GM23248 (cell line): ENCODE measurements at regions not wholly inside any gene's neighbourhood (a gene's known extent, or its start where the extent isn't known, plus 50 kb on each side); places are given as distances from the start of the nearest gene placed in this dataset.

Experiments used
- DNase-seq: peaks from one replicate; pipeline ENCODE4 v3.0.0-alpha.2; 2015
- H2AFZ ChIP-seq: fragments of 200-600 bp; sonication (generic); 2 replicates; pipeline ENCODE4 v1.6.1; 2016; ENCODE audit warnings: antibody characterized with exemption
- H3F3A ChIP-seq: fragments of 200-600 bp; sonication (generic); 2 replicates; pipeline ENCODE4 v1.6.1; 2016; ENCODE audit warnings: mild to moderate bottlenecking, antibody characterized with exemption, mixed run types; ENCODE audit not compliant: insufficient read depth
- H3K27ac ChIP-seq: fragments of 200-600 bp; sonication (generic); 2 replicates; pipeline ENCODE4 v1.5.1; 2016; ENCODE audit warnings: mild to moderate bottlenecking
- H3K27me3 ChIP-seq: fragments of 200-600 bp; sonication (generic); replicated peaks from 2 replicates; pipeline ENCODE4 v1.6.1; 2016; ENCODE audit warnings: mild to moderate bottlenecking; ENCODE audit not compliant: insufficient read depth
- H3K36me3 ChIP-seq: fragments of 200-600 bp; sonication (generic); 2 replicates; pipeline ENCODE4 v1.6.1; 2016; ENCODE audit warnings: low read depth, mild to moderate bottlenecking
- H3K4me1 ChIP-seq: fragments of 200-600 bp; sonication (generic); 2 replicates; pipeline ENCODE4 v1.6.1; 2016; ENCODE audit warnings: mild to moderate bottlenecking; ENCODE audit not compliant: insufficient read depth
- H3K4me2 ChIP-seq: fragments of 200-600 bp; sonication (generic); one replicate; pipeline ENCODE4 v1.6.1; 2016; ENCODE audit warnings: mild to moderate bottlenecking; ENCODE audit not compliant: unreplicated experiment
- H3K4me3 ChIP-seq: fragments of 200-600 bp; sonication (generic); 2 replicates; pipeline ENCODE4 v1.5.1; 2016; ENCODE audit warnings: mild to moderate bottlenecking
- H3K79me2 ChIP-seq: fragments of 200-600 bp; sonication (generic); 2 replicates; pipeline ENCODE4 v1.6.1; 2016; ENCODE audit warnings: mild to moderate bottlenecking; ENCODE audit not compliant: insufficient read depth
- H3K9ac ChIP-seq: fragments of 200-600 bp; sonication (generic); 2 replicates; pipeline ENCODE4 v1.6.1; 2016; ENCODE audit warnings: mild to moderate bottlenecking
- H3K9me2 ChIP-seq: fragments of 200-600 bp; sonication (generic); 2 replicates; pipeline ENCODE4 v1.6.1; 2016; ENCODE audit warnings: mixed run types, mild to moderate bottlenecking, moderate library complexity; ENCODE audit not compliant: insufficient read depth
- H3K9me3 ChIP-seq: fragments of 200-600 bp; sonication (generic); one replicate; pipeline ENCODE4 v1.6.1; 2017; ENCODE audit warnings: low read depth
- H4K20me1 ChIP-seq: fragments of 200-600 bp; sonication (generic); 2 replicates; pipeline ENCODE4 v1.6.0; 2016; ENCODE audit not compliant: insufficient read depth
- EZH2 ChIP-seq: fragments of 200-600 bp; sonication (generic); IDR thresholded peaks from 2 replicates; pipeline ENCODE4 v1.6.1; 2018; ENCODE audit warnings: antibody characterized with exemption, mild to moderate bottlenecking; ENCODE audit not compliant: insufficient read depth, poor library complexity, severe bottlenecking
- EZH2phosphoT487 ChIP-seq: fragments of 200-600 bp; sonication (generic); IDR thresholded peaks from 2 replicates; pipeline ENCODE4 v1.6.1; 2018; ENCODE audit warnings: antibody characterized with exemption, moderate library complexity, mild to moderate bottlenecking, low read depth; ENCODE audit not compliant: insufficient read depth
- WGBS, 2 experiments: methylation state at CpG; one replicate each; pipeline ENCODE4 v1.1.6; 2015 to 2017; ENCODE audit warnings: low lambda C conversion rate in 2 of 2, low coverage in 1 of 2; ENCODE audit errors: missing lambda C conversion rate in 2 of 2; 5-methylcytosine and 5-hydroxymethylcytosine counted together
- in situ Hi-C: fragments of 300-500 bp; cut with MboI; formaldehyde crosslinking; loops from 2 replicates; pipeline ENCODE4 v1.15.0; 2020

GRCh38 chr15:100767001-100767825 lies 112.4 kb upstream of the ALDH1A3 start:
- no peak for DNase-seq
- in situ Hi-C loops = no loop called here
- H4K20me1 ChIP-seq = no peaks in the 10 kb centered on the region
- no peak overlapping the region for H3K4me2 ChIP-seq
- no peaks in the 10 kb centered on the region for H3F3A ChIP-seq
- WGBS, 2 experiments = 97% methylated on average over 9 to 14 of the region's 14 CpGs
- no peak for TF ChIP-seq EZH2
- no peak for TF ChIP-seq EZH2phosphoT487
- H3K4me1 ChIP-seq = peaks cover 9% of the 10 kb centered on the region; the same call in 1 of the 2 replicates
- no peaks in the 10 kb centered on the region for H3K9me3 ChIP-seq
- no peak overlapping the region for H3K4me3 ChIP-seq
- H3K9me2 ChIP-seq = no peaks in the 10 kb centered on the region
- no peak overlapping the region for H3K27ac ChIP-seq
- H3K36me3 ChIP-seq = no peaks in the 10 kb centered on the region
- H2AFZ ChIP-seq = no peak overlapping the region
- H3K79me2 ChIP-seq = no peaks in the 10 kb centered on the region
- no peaks in the 10 kb centered on the region for H3K27me3 ChIP-seq
- H3K9ac ChIP-seq = no peak overlapping the region

- H2AFZ ChIP-seq = no peak overlapping the region
- no peaks in the 10 kb centered on the region for H4K20me1 ChIP-seq
- no peak overlapping the region for H3K27ac ChIP-seq
- no peak overlapping the region for H3K4me3 ChIP-seq
- H3K4me2 ChIP-seq = no peak overlapping the region
- TF ChIP-seq EZH2 = no peak
- TF ChIP-seq EZH2phosphoT487 = no peak
- no peak for DNase-seq
- in situ Hi-C loops = no loop called here
- 97 to 99% methylated on average over 9 of the region's 9 CpGs for WGBS, 2 experiments
- H3K9me3 ChIP-seq = no peaks in the 10 kb centered on the region
- H3K27me3 ChIP-seq = no peaks in the 10 kb centered on the region
- H3K4me1 ChIP-seq = peaks cover 9% of the 10 kb centered on the region; the same call in 1 of the 2 replicates
- H3K9me2 ChIP-seq = no peaks in the 10 kb centered on the region
- H3K79me2 ChIP-seq = no peaks in the 10 kb centered on the region
- H3K36me3 ChIP-seq = no peaks in the 10 kb centered on the region
- H3F3A ChIP-seq = no peaks in the 10 kb centered on the region
- H3K9ac ChIP-seq = no peak overlapping the region
Observed at GRCh38 chr15:100768501-100768931, 111.1 kb upstream of the ALDH1A3 start.

- Histone ChIP-seq H3K36me3 (no peaks in the 10 kb centered on the region), H3K27me3 (no peaks in the 10 kb centered on the region), H4K20me1 (no peaks in the 10 kb centered on the region), H3K27ac (no peak overlapping the region), H2AFZ (no peak overlapping the region), H3K9me3 (no peaks in the 10 kb centered on the region), H3K4me3 (no peak overlapping the region), H3K4me2 (no peak overlapping the region), H3K9ac (no peak overlapping the region), H3F3A (no peaks in the 10 kb centered on the region), H3K4me1 (peaks cover 9% of the 10 kb centered on the region; the same call in 1 of the 2 replicates), H3K9me2 (no peaks in the 10 kb centered on the region), H3K79me2 (no peaks in the 10 kb centered on the region)
- TF ChIP-seq EZH2 (no peak), EZH2phosphoT487 (no peak)
- in situ Hi-C loops = no loop called here
- DNase-seq = no peak
- 84 to 86% methylated on average over 14 to 15 of the region's 15 CpGs for WGBS, 2 experiments
Observed at GRCh38 chr15:100769043-100769974, 110.3 kb upstream of the ALDH1A3 start.

GRCh38 chr15:100769975-100770340 lies 109.7 kb upstream of the ALDH1A3 start:
- no peak overlapping the region for H3K4me3 ChIP-seq
- H3K27me3 ChIP-seq = no peaks in the 10 kb centered on the region
- no peak overlapping the region for H3K9ac ChIP-seq
- no peak for DNase-seq
- H3K4me2 ChIP-seq = no peak overlapping the region
- no peaks in the 10 kb centered on the region for H3K9me3 ChIP-seq
- no peaks in the 10 kb centered on the region for H4K20me1 ChIP-seq
- H3K27ac ChIP-seq = no peak overlapping the region
- 77 to 89% methylated on average over 4 of the region's 4 CpGs for WGBS, 2 experiments
- in situ Hi-C loops = no loop called here
- no peak overlapping the region for H2AFZ ChIP-seq
- no peaks in the 10 kb centered on the region for H3F3A ChIP-seq
- no peaks in the 10 kb centered on the region for H3K79me2 ChIP-seq
- no peaks in the 10 kb centered on the region for H3K9me2 ChIP-seq
- no peak for TF ChIP-seq EZH2phosphoT487
- no peak for TF ChIP-seq EZH2
- peaks cover 7% of the 10 kb centered on the region; the same call in 1 of the 2 replicates for H3K4me1 ChIP-seq
- H3K36me3 ChIP-seq = no peaks in the 10 kb centered on the region
